Right lobe of liver (tissue), 6 donors: ENCODE measurements at regions not wholly inside any gene's neighbourhood (a gene's known extent, or its start where the extent isn't known, plus 50 kb on each side); places are given as distances from the start of the nearest gene placed in this dataset.

Experiments
- ATAC-seq, 4 donors: fragments of 200-7000 bp; cut with Tn5 transposase; one replicate each; pipeline ENCODE4 v1.9.1; 2020; ENCODE audit warnings: mild to moderate bottlenecking in 4 of 4, moderate library complexity in 4 of 4
- DNase-seq, 3 donors: peaks; one replicate each; pipeline ENCODE4 v3.0.0-alpha.2; 2020
- H3K27ac ChIP-seq, 3 donors: fragments of 200-600 bp; one replicate each; pipeline ENCODE4 v1.8.0; 2022
- H3K27me3 ChIP-seq, 2 donors: fragments of 200-600 bp; one replicate each; pipeline ENCODE4 v1.8.0; 2022
- H3K36me3 ChIP-seq, 4 donors: fragments of 200-600 bp; sonication (generic) in 1 of 4; one replicate each; pipeline versions ENCODE4 v1.5.1 to v1.8.0; 2017 to 2022; ENCODE audit warnings: control low read depth in 1 of 4
- H3K4me1 ChIP-seq, 4 donors: fragments of 200-600 bp; sonication (generic) in 1 of 4; one replicate each; pipeline versions ENCODE4 v1.5.1 to v1.8.0; 2017 to 2022; ENCODE audit warnings: control low read depth in 1 of 4
- H3K4me3 ChIP-seq, 3 donors: fragments of 200-600 bp; one replicate each; pipeline ENCODE4 v1.8.0; 2022
- H3K9me3 ChIP-seq, 4 donors: fragments of 200-600 bp; sonication (generic) in 1 of 4; one replicate each; pipeline versions ENCODE4 v1.5.1 to v1.8.0; 2017 to 2022; ENCODE audit warnings: control low read depth in 1 of 4
- POLR2A ChIP-seq: fragments of 450-650 bp; IDR thresholded peaks from one replicate; pipeline ENCODE4 v1.6.1; 2017; ENCODE audit warnings: antibody characterized with exemption, mild to moderate bottlenecking
- WGBS: methylation state at CpG from one replicate; pipeline ENCODE4 v1.1.6; 2018; ENCODE audit warnings: low coverage, low lambda C conversion rate; ENCODE audit not compliant: insufficient coverage; ENCODE audit errors: missing lambda C conversion rate; 5-methylcytosine and 5-hydroxymethylcytosine counted together
- intact Hi-C, 2 donors: fragments of 100-400 bp; cut with DNase I; formaldehyde crosslinking; loops; one replicate each; pipeline versions ENCODE4 v1.11.2 to v1.14.1; 2022
- TF ChIP-seq, protein P1 (sequence below), 4 donors: fragments of 200-600 bp in 3 of 4; fragments of 450-650 bp in 1 of 4; IDR thresholded peaks; one replicate each; pipeline versions ENCODE4 v1.5.1 to v1.8.0; 2016 to 2022; ENCODE audit warnings: antibody characterized with exemption in 4 of 4, mild to moderate bottlenecking in 2 of 4
- donor health status: DM: no; HTN: yes; CAD: no.
- donor health status: DM: no; HTN: no; CAD: no.
- donor health status: DM: no; HTN: no; CAD: no.
- donor health status: DM: no; HTN: yes; CAD: no.
- donor health status: DM: no; HTN: yes; CAD: no.

DNA sequence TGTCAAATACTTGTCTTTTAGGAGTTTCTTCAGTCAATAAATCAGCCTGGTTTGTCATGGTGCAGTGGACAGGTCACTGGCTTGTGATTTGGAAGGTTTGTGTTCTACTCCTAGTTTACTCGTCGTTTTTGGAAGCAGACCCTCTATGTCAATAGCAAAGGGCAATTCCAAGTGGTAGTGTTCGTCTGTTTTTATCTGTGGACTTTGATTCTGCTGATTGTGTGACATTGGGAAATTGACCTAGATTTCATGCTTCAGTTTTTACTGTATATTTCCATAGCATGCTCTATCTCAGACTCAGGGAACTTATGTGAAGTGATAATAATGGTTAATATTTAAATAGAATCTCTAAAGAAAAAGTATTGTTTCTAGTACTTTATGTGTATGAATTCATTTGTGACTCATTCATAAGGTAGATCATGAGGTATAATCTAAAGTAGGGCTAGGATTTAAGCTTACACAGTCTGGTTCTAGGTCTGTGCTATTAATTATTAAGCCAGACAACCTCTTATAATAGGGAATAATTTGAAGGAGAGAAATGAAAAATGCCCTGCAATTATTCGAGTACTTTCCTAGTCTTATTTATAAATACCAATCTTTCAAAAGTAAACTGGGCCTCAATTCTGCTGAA lies 198.1 kb downstream of the REEP3 start:
- intact Hi-C loops, result no loop called here
- Histone ChIP-seq H3K36me3 (no peaks in the 10 kb centered on the region), H3K27ac (peak overlapping the region; percentile 24 to 73 (median 45)), H3K27me3 (no peaks in the 10 kb centered on the region), H3K9me3 (no peaks in the 10 kb centered on the region), H3K4me3 (peak overlapping the region in 2 of 3 donors; percentile 5 to 14), H3K4me1 (peaks cover 0 to 26% (median 8%) of the 10 kb centered on the region in 4 donors)
- TF ChIP-seq, protein P1, sequence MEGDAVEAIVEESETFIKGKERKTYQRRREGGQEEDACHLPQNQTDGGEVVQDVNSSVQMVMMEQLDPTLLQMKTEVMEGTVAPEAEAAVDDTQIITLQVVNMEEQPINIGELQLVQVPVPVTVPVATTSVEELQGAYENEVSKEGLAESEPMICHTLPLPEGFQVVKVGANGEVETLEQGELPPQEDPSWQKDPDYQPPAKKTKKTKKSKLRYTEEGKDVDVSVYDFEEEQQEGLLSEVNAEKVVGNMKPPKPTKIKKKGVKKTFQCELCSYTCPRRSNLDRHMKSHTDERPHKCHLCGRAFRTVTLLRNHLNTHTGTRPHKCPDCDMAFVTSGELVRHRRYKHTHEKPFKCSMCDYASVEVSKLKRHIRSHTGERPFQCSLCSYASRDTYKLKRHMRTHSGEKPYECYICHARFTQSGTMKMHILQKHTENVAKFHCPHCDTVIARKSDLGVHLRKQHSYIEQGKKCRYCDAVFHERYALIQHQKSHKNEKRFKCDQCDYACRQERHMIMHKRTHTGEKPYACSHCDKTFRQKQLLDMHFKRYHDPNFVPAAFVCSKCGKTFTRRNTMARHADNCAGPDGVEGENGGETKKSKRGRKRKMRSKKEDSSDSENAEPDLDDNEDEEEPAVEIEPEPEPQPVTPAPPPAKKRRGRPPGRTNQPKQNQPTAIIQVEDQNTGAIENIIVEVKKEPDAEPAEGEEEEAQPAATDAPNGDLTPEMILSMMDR (IDR thresholded peaks at IDR 0.05), result no peak
- TF ChIP-seq POLR2A, result no peak
- ATAC-seq (peak; percentile 85 to 92 (median 88)), DNase-seq (peak in 1 of 3 donors; percentile 75)
- 19% methylated on average over 4 of the region's 4 CpGs for WGBS

DNA sequence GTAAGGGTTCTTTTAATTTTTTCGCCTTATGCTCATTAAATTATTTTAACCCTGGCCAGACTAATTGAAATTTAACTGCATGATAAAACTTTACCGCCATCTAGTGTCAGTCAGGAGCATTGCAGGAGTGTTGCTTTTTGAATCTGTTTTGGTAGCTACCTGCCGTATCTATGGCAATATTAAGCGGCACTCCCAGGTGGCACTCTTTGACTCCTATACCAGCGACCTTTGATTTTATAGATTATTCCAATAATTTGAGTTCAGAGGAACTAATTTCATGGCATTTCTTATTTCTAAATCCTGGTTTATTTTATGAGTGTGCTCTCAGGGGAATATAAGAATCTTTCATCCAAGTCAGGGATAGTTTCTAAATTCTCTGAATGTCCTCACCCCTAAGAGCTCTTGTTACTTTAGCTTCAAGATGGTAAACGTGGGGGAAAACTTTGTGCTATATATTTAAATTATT lies 198.9 kb downstream of the REEP3 start:
- H3K4me3 ChIP-seq, result no peak overlapping the region
- H3K27ac ChIP-seq, result peak overlapping the region; percentile 24 to 73 (median 45)
- 0% methylated on average over 6 of the region's 6 CpGs for WGBS
- H3K36me3 ChIP-seq, result no peaks in the 10 kb centered on the region
- peak in 1 of 3 donors; percentile 63 for DNase-seq
- peak; percentile 83 to 89 (median 85) for ATAC-seq
- no peaks in the 10 kb centered on the region for H3K9me3 ChIP-seq
- H3K27me3 ChIP-seq, result no peaks in the 10 kb centered on the region
- peaks cover 0 to 26% (median 8%) of the 10 kb centered on the region in 4 donors for H3K4me1 ChIP-seq
- intact Hi-C loops, result no loop called here
- no peak for TF ChIP-seq POLR2A
- TF ChIP-seq, protein P1 (IDR thresholded peaks at IDR 0.05), result peak; percentile 96 to 99 (median 98)

GRCh38 chr10:63720676-63721075 lies 199.5 kb downstream of the REEP3 start:
- no peak for DNase-seq
- ATAC-seq, result no peak
- intact Hi-C loops, result no loop called here
- H3K4me1 ChIP-seq, result peaks cover 0 to 26% (median 8%) of the 10 kb centered on the region in 4 donors
- WGBS, result 33% methylated on average over 4 of the region's 4 CpGs
- no peak overlapping the region for H3K4me3 ChIP-seq
- TF ChIP-seq, protein P1 (IDR thresholded peaks at IDR 0.05), result no peak
- no peaks in the 10 kb centered on the region for H3K36me3 ChIP-seq
- no peaks in the 10 kb centered on the region for H3K9me3 ChIP-seq
- no peaks in the 10 kb centered on the region for H3K27me3 ChIP-seq
- H3K27ac ChIP-seq, result peak overlapping the region in 1 of 3 donors; percentile 6

DNA sequence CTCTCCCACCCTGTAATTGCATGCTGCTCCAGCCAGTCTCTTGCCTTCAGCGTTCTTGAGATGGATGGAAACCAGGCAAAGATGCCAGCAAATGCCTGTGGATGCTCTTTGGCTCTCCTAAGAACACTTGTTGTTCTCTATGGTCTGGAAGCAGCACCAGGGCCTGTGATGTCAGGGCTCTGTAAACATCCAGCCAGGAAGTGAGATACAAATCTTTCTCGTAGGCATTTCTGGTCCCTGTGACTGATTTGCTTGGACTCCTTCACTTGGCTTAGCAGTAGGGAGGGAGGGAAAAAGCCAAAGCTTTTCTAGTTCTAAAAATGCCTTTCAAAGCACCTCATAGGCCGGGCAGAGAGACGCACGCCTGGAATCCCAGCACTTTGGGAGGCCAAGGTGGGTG lies 201.3 kb downstream of the REEP3 start:
- intact Hi-C loops, result no loop called here
- Histone ChIP-seq H3K36me3 (no peaks in the 10 kb centered on the region), H3K4me1 (peaks cover 0 to 26% (median 8%) of the 10 kb centered on the region in 4 donors), H3K4me3 (no peak overlapping the region), H3K27ac (no peak overlapping the region), H3K9me3 (no peaks in the 10 kb centered on the region), H3K27me3 (no peaks in the 10 kb centered on the region)
- no peak for ATAC-seq
- 77% methylated on average over 5 of the region's 5 CpGs for WGBS
- TF ChIP-seq, protein P1 (IDR thresholded peaks at IDR 0.05), result no peak
- no peak for TF ChIP-seq POLR2A
- no peak for DNase-seq
